Liver (tissue), 3 donors: ENCODE measurements at regions not wholly inside any gene's neighbourhood (a gene's known extent, or its start where the extent isn't known, plus 50 kb on each side); places are given as distances from the start of the nearest gene placed in this dataset.

ENCODE experiments used
- ATF3 ChIP-seq: IDR thresholded peaks from 2 replicates; pipeline ENCODE4 v1.6.1; 2016; ENCODE audit warnings: antibody characterized with exemption
- CTCF ChIP-seq: fragments of 150-350 bp; IDR thresholded peaks from 2 replicates; pipeline ENCODE4 v1.5.1; 2017; ENCODE audit warnings: improper control_type of control experiment, low read depth, low read length; ENCODE audit not compliant: missing input control
- EGR1 ChIP-seq, 2 donors: IDR thresholded peaks; 2 replicates each; pipeline ENCODE4 v1.6.1; 2016 to 2018; ENCODE audit warnings: antibody characterized with exemption in 2 of 2, low read depth in 2 of 2
- JUND ChIP-seq, 2 donors: IDR thresholded peaks; 2 replicates each; pipeline ENCODE4 v1.6.1; 2016; ENCODE audit warnings: antibody characterized with exemption in 2 of 2
- MAX ChIP-seq: IDR thresholded peaks from 2 replicates; pipeline ENCODE4 v1.6.1; 2016; ENCODE audit warnings: antibody characterized with exemption
- RAD21 ChIP-seq, 2 donors: IDR thresholded peaks; 2 replicates each; pipeline ENCODE4 v1.6.1; 2016; ENCODE audit warnings: antibody characterized with exemption in 2 of 2, mild to moderate bottlenecking in 2 of 2
- REST ChIP-seq: IDR thresholded peaks from 2 replicates; pipeline ENCODE4 v1.6.1; 2016; ENCODE audit warnings: antibody characterized with exemption, mild to moderate bottlenecking
- RXRA ChIP-seq, 2 donors: IDR thresholded peaks; 2 replicates each; pipeline ENCODE4 v1.6.1; 2017 to 2018; ENCODE audit warnings: antibody characterized with exemption in 2 of 2, mild to moderate bottlenecking in 1 of 2
- SP1 ChIP-seq: IDR thresholded peaks from 2 replicates; pipeline ENCODE4 v1.6.1; 2018; ENCODE audit warnings: antibody characterized with exemption, mild to moderate bottlenecking
- TAF1 ChIP-seq: conservative IDR thresholded peaks from 2 replicates; pipeline ENCODE4 v1.6.1; 2016; ENCODE audit warnings: antibody characterized with exemption, mild to moderate bottlenecking
- YY1 ChIP-seq: IDR thresholded peaks from 2 replicates; pipeline ENCODE4 v1.6.1; 2016; ENCODE audit warnings: antibody characterized with exemption, mild to moderate bottlenecking
- ZBTB33 ChIP-seq: IDR thresholded peaks from 2 replicates; pipeline ENCODE4 v1.6.1; 2016; ENCODE audit warnings: antibody characterized with exemption
- donor health status: healthy.
- donor health status: healthy.

GRCh38 chr2:147051248-147051647, 793.6 kb upstream of the ACVR2A start:
- TF ChIP-seq RXRA (IDR thresholded peaks at IDR 0.05) (no peak), ZBTB33 (no peak), CTCF (no peak), YY1 (no peak), MAX (no peak), RAD21 (IDR thresholded peaks at IDR 0.05) (no peak), TAF1 (no peak), REST (no peak), JUND (IDR thresholded peaks at IDR 0.05) (no peak), SP1 (no peak), EGR1 (IDR thresholded peaks at IDR 0.05; ENCODE audit: low read depth in 2 of 2) (no peak), ATF3 (no peak)
